ENCODE measurements at regions not wholly inside any gene's neighbourhood (a gene's known extent, or its start where the extent isn't known, plus 50 kb on each side); places are given as distances from the start of the nearest gene placed in this dataset.

DNA sequence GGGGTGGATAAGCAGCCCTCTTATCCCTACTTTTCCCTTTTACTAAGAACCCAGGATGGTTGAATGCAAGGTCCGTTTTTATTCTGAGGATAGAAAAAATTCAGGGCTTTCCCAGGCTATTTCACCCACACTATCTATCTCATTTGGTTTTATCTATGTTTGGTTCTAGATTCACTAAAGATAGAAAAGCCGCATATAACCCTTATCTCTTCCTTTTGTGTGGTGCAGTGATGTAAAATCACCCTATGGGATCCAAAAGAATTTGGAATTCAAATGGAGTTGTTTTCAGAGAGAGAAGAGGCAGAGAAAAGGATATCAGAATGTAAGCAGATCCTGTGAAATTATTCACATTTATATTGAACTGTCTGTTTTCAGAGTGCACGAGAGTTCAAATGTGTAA is 236.3 kb upstream of the RFX3 start:
- Mint-ChIP-seq H3K27me3 (ENCODE audit: insufficient read depth, low read depth, poor library complexity) (peaks cover 2% of the 10 kb centered on the region), H3K27ac (no peak overlapping the region), H3K9me3 (no peaks in the 10 kb centered on the region; the same call in 2 of the 3 replicates), H3K4me3 (no peak overlapping the region), H3K36me3 (ENCODE audit: low read depth) (no peaks in the 10 kb centered on the region), H3K4me1 (peaks cover 2% of the 10 kb centered on the region; the same call in 2 of the 3 replicates)
- Histone ChIP-seq H4K20me1 (replicated peaks; ENCODE audit: insufficient read depth) (no peaks in the 10 kb centered on the region), H3K9me2 (ENCODE audit: insufficient read depth) (no peaks in the 10 kb centered on the region), H3K27ac (ENCODE audit: low read depth) (no peak overlapping the region), H2AFZ (no peak overlapping the region), H3K27me3 (ENCODE audit: insufficient read depth) (no peaks in the 10 kb centered on the region), H3K4me3 (no peak overlapping the region), H3K36me3 (ENCODE audit: insufficient read depth) (no peaks in the 10 kb centered on the region), H3F3A (replicated peaks; ENCODE audit: low read depth) (no peaks in the 10 kb centered on the region), H3K79me2 (replicated peaks; ENCODE audit: insufficient read depth) (no peaks in the 10 kb centered on the region), H3K4me1 (ENCODE audit: insufficient read depth) (no peaks in the 10 kb centered on the region), H3K4me2 (no peak overlapping the region)
- ATAC-seq (no peak), DNase-seq (ENCODE audit: low spot score) (no peak)
- TF ChIP-seq, protein P1, sequence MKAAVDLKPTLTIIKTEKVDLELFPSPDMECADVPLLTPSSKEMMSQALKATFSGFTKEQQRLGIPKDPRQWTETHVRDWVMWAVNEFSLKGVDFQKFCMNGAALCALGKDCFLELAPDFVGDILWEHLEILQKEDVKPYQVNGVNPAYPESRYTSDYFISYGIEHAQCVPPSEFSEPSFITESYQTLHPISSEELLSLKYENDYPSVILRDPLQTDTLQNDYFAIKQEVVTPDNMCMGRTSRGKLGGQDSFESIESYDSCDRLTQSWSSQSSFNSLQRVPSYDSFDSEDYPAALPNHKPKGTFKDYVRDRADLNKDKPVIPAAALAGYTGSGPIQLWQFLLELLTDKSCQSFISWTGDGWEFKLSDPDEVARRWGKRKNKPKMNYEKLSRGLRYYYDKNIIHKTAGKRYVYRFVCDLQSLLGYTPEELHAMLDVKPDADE (IDR thresholded peaks at IDR 0.05): no peak
- no peak for TF ChIP-seq ZNF331 (CRISPR knock-in tag; IDR thresholded peaks at IDR 0.05; ENCODE audit: low read depth)
- no peak for TF ChIP-seq NANOG (IDR thresholded peaks at IDR 0.05; ENCODE audit: borderline replicate concordance)
- no peak for TF ChIP-seq EZH2 (IDR thresholded peaks at IDR 0.05; ENCODE audit: low read depth, unreplicated experiment)
- TF ChIP-seq, protein P2, sequence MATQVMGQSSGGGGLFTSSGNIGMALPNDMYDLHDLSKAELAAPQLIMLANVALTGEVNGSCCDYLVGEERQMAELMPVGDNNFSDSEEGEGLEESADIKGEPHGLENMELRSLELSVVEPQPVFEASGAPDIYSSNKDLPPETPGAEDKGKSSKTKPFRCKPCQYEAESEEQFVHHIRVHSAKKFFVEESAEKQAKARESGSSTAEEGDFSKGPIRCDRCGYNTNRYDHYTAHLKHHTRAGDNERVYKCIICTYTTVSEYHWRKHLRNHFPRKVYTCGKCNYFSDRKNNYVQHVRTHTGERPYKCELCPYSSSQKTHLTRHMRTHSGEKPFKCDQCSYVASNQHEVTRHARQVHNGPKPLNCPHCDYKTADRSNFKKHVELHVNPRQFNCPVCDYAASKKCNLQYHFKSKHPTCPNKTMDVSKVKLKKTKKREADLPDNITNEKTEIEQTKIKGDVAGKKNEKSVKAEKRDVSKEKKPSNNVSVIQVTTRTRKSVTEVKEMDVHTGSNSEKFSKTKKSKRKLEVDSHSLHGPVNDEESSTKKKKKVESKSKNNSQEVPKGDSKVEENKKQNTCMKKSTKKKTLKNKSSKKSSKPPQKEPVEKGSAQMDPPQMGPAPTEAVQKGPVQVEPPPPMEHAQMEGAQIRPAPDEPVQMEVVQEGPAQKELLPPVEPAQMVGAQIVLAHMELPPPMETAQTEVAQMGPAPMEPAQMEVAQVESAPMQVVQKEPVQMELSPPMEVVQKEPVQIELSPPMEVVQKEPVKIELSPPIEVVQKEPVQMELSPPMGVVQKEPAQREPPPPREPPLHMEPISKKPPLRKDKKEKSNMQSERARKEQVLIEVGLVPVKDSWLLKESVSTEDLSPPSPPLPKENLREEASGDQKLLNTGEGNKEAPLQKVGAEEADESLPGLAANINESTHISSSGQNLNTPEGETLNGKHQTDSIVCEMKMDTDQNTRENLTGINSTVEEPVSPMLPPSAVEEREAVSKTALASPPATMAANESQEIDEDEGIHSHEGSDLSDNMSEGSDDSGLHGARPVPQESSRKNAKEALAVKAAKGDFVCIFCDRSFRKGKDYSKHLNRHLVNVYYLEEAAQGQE (IDR thresholded peaks at IDR 0.05; ENCODE audit: unreplicated experiment): no peak
- no peak for TF ChIP-seq ZNF114 (CRISPR knock-in tag; IDR thresholded peaks at IDR 0.05)
- no peak for TF ChIP-seq EZH2phosphoT487 (IDR thresholded peaks at IDR 0.05; ENCODE audit: unreplicated experiment)
- no peak for TF ChIP-seq CTCF (conservative IDR thresholded peaks at IDR 0.05; ENCODE audit: low read depth in 2 of 2)

- Mint-ChIP-seq H3K36me3 (ENCODE audit: low read depth) (no peaks in the 10 kb centered on the region), H3K27me3 (ENCODE audit: insufficient read depth, low read depth, poor library complexity) (peaks cover 2% of the 10 kb centered on the region), H3K4me3 (no peak overlapping the region), H3K4me1 (peaks cover 6% of the 10 kb centered on the region), H3K27ac (no peak overlapping the region), H3K9me3 (peaks cover 3% of the 10 kb centered on the region; the same call in 2 of the 3 replicates)
- no peaks in the 10 kb centered on the region for H3K36me3 ChIP-seq (ENCODE audit: insufficient read depth)
- H3K27me3 ChIP-seq (ENCODE audit: insufficient read depth): no peaks in the 10 kb centered on the region
- H3K4me1 ChIP-seq (ENCODE audit: insufficient read depth): no peaks in the 10 kb centered on the region
- H3K27ac ChIP-seq (ENCODE audit: low read depth): no peak overlapping the region
- H4K20me1 ChIP-seq (replicated peaks; ENCODE audit: insufficient read depth): no peaks in the 10 kb centered on the region
- no peak overlapping the region for H2AFZ ChIP-seq
- ATAC-seq: peak; percentile 48; the same call in 2 of the 3 replicates
- peak; percentile 21 for DNase-seq (ENCODE audit: low spot score)
- no peak overlapping the region for H3K4me3 ChIP-seq
- H3F3A ChIP-seq (replicated peaks; ENCODE audit: low read depth): no peaks in the 10 kb centered on the region
- no peak overlapping the region for H3K4me2 ChIP-seq
- H3K79me2 ChIP-seq (replicated peaks; ENCODE audit: insufficient read depth): no peaks in the 10 kb centered on the region
- no peaks in the 10 kb centered on the region; the same call in 1 of the 2 replicates for H3K9me2 ChIP-seq (ENCODE audit: insufficient read depth)
- TF ChIP-seq ZNF331 (CRISPR knock-in tag; IDR thresholded peaks at IDR 0.05; ENCODE audit: low read depth) (no peak), JUNB (IDR thresholded peaks at IDR 0.05; ENCODE audit: unreplicated experiment) (no peak), ZNF114 (CRISPR knock-in tag; IDR thresholded peaks at IDR 0.05) (no peak), CTCF (conservative IDR thresholded peaks at IDR 0.05; ENCODE audit: low read depth in 2 of 2) (no peak), CREB1 (CRISPR knock-in tag; IDR thresholded peaks at IDR 0.05; ENCODE audit: low read depth) (no peak), STAT1 (IDR thresholded peaks at IDR 0.05; ENCODE audit: unreplicated experiment) (no peak), NANOG (IDR thresholded peaks at IDR 0.05; ENCODE audit: borderline replicate concordance) (no peak), EZH2 (IDR thresholded peaks at IDR 0.05; ENCODE audit: low read depth, unreplicated experiment) (no peak), POLR2AphosphoS5 (IDR thresholded peaks at IDR 0.05; ENCODE audit: low read depth) (no peak)
- TF ChIP-seq, protein P1 (IDR thresholded peaks at IDR 0.05): no peak
These were observed 234.2 kb upstream of the RFX3 start for GRCh38 chr9:3760031-3760430.
